HL-60 (cell line): ENCODE measurements at regions not wholly inside any gene's neighbourhood (a gene's known extent, or its start where the extent isn't known, plus 50 kb on each side); places are given as distances from the start of the nearest gene placed in this dataset.

Experiments
- DNase-seq, 2 experiments: peaks; one replicate each; pipeline ENCODE4 v3.0.0-alpha.2; 2010 to 2020; ENCODE audit warnings: low read depth in 1 of 2, low spot score in 1 of 2
- H3K27ac ChIP-seq: fragments of 250-450 bp; sonication (Bioruptor Pico); replicated peaks from 2 replicates; pipeline ENCODE4 v1.5.1; 2020; ENCODE audit warnings: mild to moderate bottlenecking, moderate library complexity
- H3K27me3 ChIP-seq: fragments of 250-450 bp; sonication (Bioruptor Pico); 2 replicates; pipeline ENCODE4 v1.5.1; 2021; ENCODE audit warnings: mild to moderate bottlenecking, moderate library complexity; ENCODE audit not compliant: insufficient read depth, poor library complexity, severe bottlenecking
- H3K4me3 ChIP-seq: replicated peaks from 2 replicates; pipeline ENCODE4 v1.5.1; 2011; ENCODE audit warnings: mild to moderate bottlenecking, control low read depth, low read length; ENCODE audit not compliant: insufficient read depth
- GABPA ChIP-seq: IDR thresholded peaks from 2 replicates; pipeline ENCODE4 v1.6.1; 2012; ENCODE audit warnings: low read depth
- POLR2AphosphoS5 ChIP-seq: IDR thresholded peaks from 2 replicates; pipeline ENCODE4 v1.6.1; 2012; ENCODE audit warnings: low read depth
- SPI1 ChIP-seq: IDR thresholded peaks from 2 replicates; pipeline ENCODE4 v1.6.1; 2012; ENCODE audit warnings: low read depth, mild to moderate bottlenecking, borderline replicate concordance
- TF ChIP-seq, protein P1 (sequence below): IDR thresholded peaks from 2 replicates; pipeline ENCODE4 v1.6.1; 2012; ENCODE audit warnings: low read depth; ENCODE audit not compliant: insufficient replicate concordance
- TF ChIP-seq, protein P2 (sequence below): IDR thresholded peaks from one replicate; pipeline ENCODE4 v1.5.1; 2011; ENCODE audit warnings: low read length, control low read depth, inconsistent platforms; ENCODE audit not compliant: insufficient read depth

DNA sequence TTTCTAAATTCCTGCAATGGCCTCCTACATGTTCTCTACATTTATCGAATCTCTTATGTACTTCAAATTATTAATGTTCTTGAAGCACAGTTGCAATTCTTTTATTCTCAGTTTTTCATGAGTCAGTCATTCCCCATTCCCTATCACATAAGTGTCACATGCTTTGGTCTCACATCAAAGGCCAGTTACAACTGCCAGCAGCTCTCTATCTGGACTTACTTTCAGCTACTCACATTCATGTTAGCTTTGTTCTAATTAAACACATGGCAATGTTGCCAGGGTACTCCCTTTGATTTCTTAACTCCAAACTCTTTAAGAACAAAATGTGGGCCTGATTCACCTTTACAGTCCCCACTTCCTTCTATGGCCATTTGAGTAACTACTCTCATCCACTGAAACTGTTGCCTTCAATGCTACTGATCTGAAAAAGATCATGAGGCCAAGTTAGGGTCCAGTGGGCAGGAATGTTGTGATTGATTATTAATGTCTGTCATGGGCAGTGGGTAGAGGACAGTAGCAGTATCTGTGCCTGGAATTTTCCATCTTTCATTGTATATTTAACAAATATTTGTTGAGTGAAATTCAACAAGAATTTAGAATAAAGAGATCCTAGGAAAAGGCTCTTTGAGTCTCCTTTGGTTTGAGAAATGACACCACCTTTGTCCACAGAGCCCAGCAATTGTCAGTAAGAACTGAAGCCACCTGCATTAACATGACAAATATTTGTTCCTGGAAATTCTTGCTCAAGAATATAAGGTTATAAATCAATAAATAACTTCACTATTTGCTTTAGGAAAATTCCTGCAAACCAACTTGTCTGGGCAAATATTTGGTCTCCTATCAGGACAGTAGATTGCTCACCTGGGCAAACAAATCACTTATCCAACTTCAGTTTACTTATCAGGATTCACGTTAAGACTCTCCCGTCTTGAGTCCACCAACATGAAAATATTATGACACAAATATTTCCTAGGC is 153.6 kb upstream of the SAMSN1 start:
- no peak overlapping the region for H3K4me3 ChIP-seq
- no peaks in the 10 kb centered on the region for H3K27me3 ChIP-seq
- TF ChIP-seq POLR2AphosphoS5 (no peak), GABPA (no peak)
- TF ChIP-seq, protein P1, sequence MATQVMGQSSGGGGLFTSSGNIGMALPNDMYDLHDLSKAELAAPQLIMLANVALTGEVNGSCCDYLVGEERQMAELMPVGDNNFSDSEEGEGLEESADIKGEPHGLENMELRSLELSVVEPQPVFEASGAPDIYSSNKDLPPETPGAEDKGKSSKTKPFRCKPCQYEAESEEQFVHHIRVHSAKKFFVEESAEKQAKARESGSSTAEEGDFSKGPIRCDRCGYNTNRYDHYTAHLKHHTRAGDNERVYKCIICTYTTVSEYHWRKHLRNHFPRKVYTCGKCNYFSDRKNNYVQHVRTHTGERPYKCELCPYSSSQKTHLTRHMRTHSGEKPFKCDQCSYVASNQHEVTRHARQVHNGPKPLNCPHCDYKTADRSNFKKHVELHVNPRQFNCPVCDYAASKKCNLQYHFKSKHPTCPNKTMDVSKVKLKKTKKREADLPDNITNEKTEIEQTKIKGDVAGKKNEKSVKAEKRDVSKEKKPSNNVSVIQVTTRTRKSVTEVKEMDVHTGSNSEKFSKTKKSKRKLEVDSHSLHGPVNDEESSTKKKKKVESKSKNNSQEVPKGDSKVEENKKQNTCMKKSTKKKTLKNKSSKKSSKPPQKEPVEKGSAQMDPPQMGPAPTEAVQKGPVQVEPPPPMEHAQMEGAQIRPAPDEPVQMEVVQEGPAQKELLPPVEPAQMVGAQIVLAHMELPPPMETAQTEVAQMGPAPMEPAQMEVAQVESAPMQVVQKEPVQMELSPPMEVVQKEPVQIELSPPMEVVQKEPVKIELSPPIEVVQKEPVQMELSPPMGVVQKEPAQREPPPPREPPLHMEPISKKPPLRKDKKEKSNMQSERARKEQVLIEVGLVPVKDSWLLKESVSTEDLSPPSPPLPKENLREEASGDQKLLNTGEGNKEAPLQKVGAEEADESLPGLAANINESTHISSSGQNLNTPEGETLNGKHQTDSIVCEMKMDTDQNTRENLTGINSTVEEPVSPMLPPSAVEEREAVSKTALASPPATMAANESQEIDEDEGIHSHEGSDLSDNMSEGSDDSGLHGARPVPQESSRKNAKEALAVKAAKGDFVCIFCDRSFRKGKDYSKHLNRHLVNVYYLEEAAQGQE, result no peak
- DNase-seq, result no peak
- no peak overlapping the region for H3K27ac ChIP-seq

DNA sequence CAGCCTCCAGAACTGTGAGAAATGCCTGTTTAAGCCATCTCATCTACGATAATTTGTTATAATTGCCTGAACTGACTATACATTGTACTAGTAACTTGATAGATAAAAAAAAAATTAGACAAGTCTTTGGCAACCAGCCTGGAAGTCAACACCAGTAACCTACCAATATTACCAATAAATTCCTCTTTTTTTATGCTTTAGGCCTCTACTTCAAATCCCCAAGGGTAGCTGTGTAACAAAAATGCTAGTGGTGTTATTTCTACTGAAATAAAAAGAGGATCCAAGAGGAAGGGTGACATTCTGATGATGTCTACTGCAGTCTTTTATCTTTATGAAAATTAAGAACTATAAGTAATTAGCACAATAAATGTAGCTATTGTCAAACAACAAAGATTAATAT is 151.7 kb upstream of the SAMSN1 start:
- Histone ChIP-seq H3K27me3 (no peaks in the 10 kb centered on the region), H3K4me3 (no peak overlapping the region), H3K27ac (no peak overlapping the region)
- TF ChIP-seq, protein P2, sequence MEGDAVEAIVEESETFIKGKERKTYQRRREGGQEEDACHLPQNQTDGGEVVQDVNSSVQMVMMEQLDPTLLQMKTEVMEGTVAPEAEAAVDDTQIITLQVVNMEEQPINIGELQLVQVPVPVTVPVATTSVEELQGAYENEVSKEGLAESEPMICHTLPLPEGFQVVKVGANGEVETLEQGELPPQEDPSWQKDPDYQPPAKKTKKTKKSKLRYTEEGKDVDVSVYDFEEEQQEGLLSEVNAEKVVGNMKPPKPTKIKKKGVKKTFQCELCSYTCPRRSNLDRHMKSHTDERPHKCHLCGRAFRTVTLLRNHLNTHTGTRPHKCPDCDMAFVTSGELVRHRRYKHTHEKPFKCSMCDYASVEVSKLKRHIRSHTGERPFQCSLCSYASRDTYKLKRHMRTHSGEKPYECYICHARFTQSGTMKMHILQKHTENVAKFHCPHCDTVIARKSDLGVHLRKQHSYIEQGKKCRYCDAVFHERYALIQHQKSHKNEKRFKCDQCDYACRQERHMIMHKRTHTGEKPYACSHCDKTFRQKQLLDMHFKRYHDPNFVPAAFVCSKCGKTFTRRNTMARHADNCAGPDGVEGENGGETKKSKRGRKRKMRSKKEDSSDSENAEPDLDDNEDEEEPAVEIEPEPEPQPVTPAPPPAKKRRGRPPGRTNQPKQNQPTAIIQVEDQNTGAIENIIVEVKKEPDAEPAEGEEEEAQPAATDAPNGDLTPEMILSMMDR, result no peak
- TF ChIP-seq GABPA (no peak), SPI1 (no peak), POLR2AphosphoS5 (no peak)
- TF ChIP-seq, protein P1, result no peak
- no peak for DNase-seq

DNA sequence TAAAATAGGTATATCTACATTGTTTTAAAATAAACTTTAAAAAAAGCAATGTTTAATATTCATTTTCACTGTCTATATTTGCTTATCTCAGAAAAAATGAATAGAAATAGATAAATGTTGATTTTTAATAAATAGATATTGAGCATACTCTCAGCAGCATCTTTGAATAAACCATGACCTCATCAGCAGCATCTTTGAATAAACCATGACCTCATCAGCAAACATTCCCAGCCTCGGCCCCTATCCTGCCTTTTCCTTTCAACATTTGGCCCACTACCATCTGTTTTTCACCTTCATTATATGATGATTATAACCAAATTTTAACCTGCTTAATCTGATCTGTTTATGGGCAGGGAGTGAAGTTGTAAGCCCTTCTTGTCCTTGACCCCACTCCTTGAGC is 148.7 kb upstream of the SAMSN1 start:
- H3K27ac ChIP-seq, result no peak overlapping the region
- TF ChIP-seq SPI1 (no peak), GABPA (no peak), POLR2AphosphoS5 (no peak)
- TF ChIP-seq, protein P2, result no peak
- TF ChIP-seq, protein P1, result no peak
- H3K27me3 ChIP-seq, result no peaks in the 10 kb centered on the region
- no peak for DNase-seq
- no peak overlapping the region for H3K4me3 ChIP-seq
